A549 (cell line): ENCODE measurements at regions not wholly inside any gene's neighbourhood (a gene's known extent, or its start where the extent isn't known, plus 50 kb on each side); places are given as distances from the start of the nearest gene placed in this dataset.

Source experiments
- ATAC-seq, 2 experiments: fragments of 200-7000 bp in 1 of 2; fragments of >200 bp in 1 of 2; cut with Nextera tagmentation in 1 of 2; cut with Tn5 transposase in 1 of 2; 3 replicates each; pipeline versions ENCODE4 v1.8.0 to v1.9.1; 2018 to 2020; ENCODE audit warnings: mild to moderate bottlenecking in 1 of 2, moderate library complexity in 1 of 2
- CTCF ChIA-PET: fragments of 300-600 bp; sonication (Branson Sonifier 250); formaldehyde crosslinking; extraction: SDS; loops from one replicate; lab custom pipeline; 2021; ENCODE audit warnings: antibody characterized with exemption, inconsistent platforms; lab: Yijun Ruan, JAX
- POLR2A ChIA-PET: fragments of 350-600 bp; formaldehyde crosslinking; extraction: SDS; loops from one replicate; lab custom pipeline; 2021; ENCODE audit warnings: antibody characterized with exemption, inconsistent platforms; lab: Yijun Ruan, JAX
- DNase-seq, 2 experiments: peaks; one replicate each; pipeline versions ENCODE4 v3.0.0 to v3.0.0-alpha.2; 2011 to 2016; ENCODE audit warnings: low read depth in 1 of 2, low spot score in 1 of 2
- FAIRE-seq: peaks from 2 replicates; lab custom pipeline; 2011; peaks lifted over from hg19 to GRCh38; lab: Jason Lieb, UNC
- H3K27ac ChIP-seq, 2 experiments: fragments of >200 bp; sonication (Bioruptor Twin); formaldehyde crosslinking; 3 replicates each; pipeline ENCODE4 v1.5.1; 2016 to 2017
- H3K4me1 ChIP-seq: fragments of >200 bp; sonication (Bioruptor Twin); formaldehyde crosslinking; 3 replicates; pipeline ENCODE4 v1.6.1; 2016
- H3K4me2 ChIP-seq: fragments of >200 bp; sonication (Bioruptor Twin); formaldehyde crosslinking; 3 replicates; pipeline ENCODE4 v1.6.1; 2016
- H3K4me3 ChIP-seq: fragments of >200 bp; sonication (Bioruptor Twin); formaldehyde crosslinking; 3 replicates; pipeline ENCODE4 v1.5.1; 2016
- H3K9me3 ChIP-seq: fragments of >200 bp; sonication (Bioruptor Twin); formaldehyde crosslinking; 3 replicates; pipeline ENCODE4 v1.6.1; 2016
- CBX8 ChIP-seq: fragments of 200-600 bp; sonication (generic); IDR thresholded peaks from 2 replicates; pipeline ENCODE4 v1.6.1; 2016
- CEBPB ChIP-seq, 2 experiments: fragments of >200 bp in 1 of 2; sonication (Bioruptor Twin) in 1 of 2; formaldehyde crosslinking in 1 of 2; IDR thresholded peaks; 2 replicates each; pipeline ENCODE4 v1.6.1; 2012 to 2016
- CHD2 ChIP-seq: fragments of 150-350 bp; IDR thresholded peaks from 2 replicates; pipeline ENCODE4 v1.6.1; 2014; ENCODE audit warnings: low read length; ENCODE audit not compliant: partially characterized antibody
- CHD4 ChIP-seq: fragments of 200-600 bp; sonication (generic); IDR thresholded peaks from 2 replicates; pipeline ENCODE4 v1.6.1; 2016; ENCODE audit warnings: antibody characterized with exemption, mild to moderate bottlenecking, borderline replicate concordance
- E2F6 ChIP-seq: IDR thresholded peaks from 2 replicates; pipeline ENCODE4 v1.6.1; 2012; ENCODE audit warnings: low read depth, borderline replicate concordance
- ELK1 ChIP-seq: fragments of 150-350 bp; IDR thresholded peaks from 2 replicates; pipeline ENCODE4 v1.6.1; 2014; ENCODE audit warnings: low read depth, mild to moderate bottlenecking, low read length
- FOSL2 ChIP-seq, 2 experiments: fragments of 450-650 bp in 1 of 2; fragments of >200 bp in 1 of 2; sonication (Bioruptor Twin) in 1 of 2; formaldehyde crosslinking; IDR thresholded peaks; 2 replicates each; pipeline versions ENCODE4 v1.5.0 to v1.6.1; 2016 to 2020; ENCODE audit warnings: mild to moderate bottlenecking in 1 of 2, moderate library complexity in 1 of 2
- FOXS1 ChIP-seq: fragments of 250-450 bp; sonication (Bioruptor Pico); IDR thresholded peaks from 2 replicates; pipeline ENCODE4 v1.5.0; 2020; ENCODE audit warnings: mild to moderate bottlenecking, moderate library complexity
- GATA3 ChIP-seq: IDR thresholded peaks from 2 replicates; pipeline ENCODE4 v1.6.1; 2012; ENCODE audit warnings: borderline replicate concordance
- HEYL ChIP-seq: fragments of 250-450 bp; sonication (Bioruptor Pico); IDR thresholded peaks from 2 replicates; pipeline ENCODE4 v1.8.0; 2021; ENCODE audit warnings: mild to moderate bottlenecking, moderate library complexity
- HOXB5 ChIP-seq: fragments of 250-450 bp; sonication (Bioruptor Pico); IDR thresholded peaks from 2 replicates; pipeline ENCODE4 v1.5.0; 2020; ENCODE audit warnings: mild to moderate bottlenecking, moderate library complexity
- JUN ChIP-seq, 2 experiments: fragments of >200 bp; sonication (Bioruptor Twin); formaldehyde crosslinking; IDR thresholded peaks; 2 replicates in 1 of 2; 3 replicates in 1 of 2; pipeline ENCODE4 v1.6.1; 2016 to 2017
- MAFK ChIP-seq: fragments of 450-650 bp; IDR thresholded peaks from 2 replicates; pipeline ENCODE4 v1.6.1; 2014; ENCODE audit not compliant: partially characterized antibody
- MAX ChIP-seq: IDR thresholded peaks from 2 replicates; pipeline ENCODE4 v1.6.1; 2012
- MYC ChIP-seq: IDR thresholded peaks from 2 replicates; pipeline ENCODE4 v1.6.1; 2012; ENCODE audit warnings: mild to moderate bottlenecking, inconsistent platforms, low read length, improper control_type of control experiment, borderline replicate concordance
- NFE2L2 ChIP-seq: fragments of 150-350 bp; conservative IDR thresholded peaks from 2 replicates; pipeline ENCODE4 v1.6.1; 2014; ENCODE audit warnings: low read length
- PBX3 ChIP-seq: IDR thresholded peaks from 2 replicates; pipeline ENCODE4 v1.6.1; 2012
- POLR2AphosphoS2 ChIP-seq: conservative IDR thresholded peaks from 2 replicates; pipeline ENCODE4 v1.6.1; 2012; ENCODE audit warnings: low read length, improper control_type of control experiment, inconsistent platforms
- RAD21 ChIP-seq, 2 experiments: fragments of >200 bp in 1 of 2; sonication (Bioruptor Twin) in 1 of 2; formaldehyde crosslinking in 1 of 2; IDR thresholded peaks in 1 of 2; conservative IDR thresholded peaks in 1 of 2; 2 replicates in 1 of 2; 3 replicates in 1 of 2; pipeline ENCODE4 v1.6.1; 2012 to 2018; ENCODE audit warnings: inconsistent platforms in 1 of 2
- RFX5 ChIP-seq: fragments of 450-650 bp; IDR thresholded peaks from 2 replicates; pipeline ENCODE4 v1.7.1; 2014; ENCODE audit warnings: antibody characterized with exemption, mild to moderate bottlenecking, moderate library complexity
- RNF2 ChIP-seq: fragments of 200-600 bp; sonication (generic); IDR thresholded peaks from 2 replicates; pipeline ENCODE4 v1.6.1; 2016; ENCODE audit warnings: low read depth, mild to moderate bottlenecking, antibody characterized with exemption, moderate library complexity, borderline replicate concordance
- SMC3 ChIP-seq: fragments of >200 bp; sonication (Bioruptor Twin); formaldehyde crosslinking; IDR thresholded peaks from 3 replicates; pipeline ENCODE4 v1.6.1; 2018; ENCODE audit warnings: inconsistent platforms
- TP53 ChIP-seq: fragments of 250-450 bp; sonication (Bioruptor Pico); IDR thresholded peaks from 2 replicates; pipeline ENCODE4 v1.5.0; 2021; ENCODE audit warnings: mild to moderate bottlenecking, moderate library complexity
- USF2 ChIP-seq: fragments of 450-650 bp; IDR thresholded peaks from 2 replicates; pipeline ENCODE4 v1.6.1; 2014; ENCODE audit warnings: antibody characterized with exemption
- ZC3H11A ChIP-seq: fragments of 450-650 bp; IDR thresholded peaks from 2 replicates; pipeline ENCODE4 v1.6.1; 2014; ENCODE audit warnings: antibody characterized with exemption, mild to moderate bottlenecking
- ZNF302 ChIP-seq: fragments of 250-450 bp; sonication (Bioruptor Pico); IDR thresholded peaks from 2 replicates; pipeline ENCODE4 v1.9.0; 2021; ENCODE audit warnings: inconsistent platforms, mild to moderate bottlenecking, moderate library complexity
- WGBS: methylation state at CpG from one replicate; pipeline ENCODE4 v1.1.6; 2017; ENCODE audit errors: missing lambda C conversion rate; 5-methylcytosine and 5-hydroxymethylcytosine counted together

- POLR2A ChIA-PET = no interaction called here
- Histone ChIP-seq H3K27ac (no peak overlapping the region), H3K9me3 (0 out of 3 replicates have a peak, but pooled peaks cover 6% of the 10 kb centered on the region), H3K4me2 (no peak overlapping the region), H3K4me1 (no peaks in the 10 kb centered on the region), H3K4me3 (no peak overlapping the region)
- ATAC-seq = no peak
- DNase-seq = no peak
- TF ChIP-seq TP53 (CRISPR knock-in tag) (no peak), POLR2AphosphoS2 (no peak), CEBPB (IDR thresholded peaks at IDR 0.05) (no peak), HEYL (CRISPR knock-in tag) (no peak), ZC3H11A (no peak), RFX5 (no peak), SMC3 (no peak), CHD4 (no peak), NFE2L2 (no peak), CHD2 (no peak), FOSL2 (IDR thresholded peaks at IDR 0.05) (no peak), FOSL2 (CRISPR knock-in tag; IDR thresholded peaks at IDR 0.05) (no peak), GATA3 (no peak)
- no peak for FAIRE-seq
- CTCF ChIA-PET = interaction anchor here (1.1 to 2.1 kb wide), 3 partner anchors 8 to 520 kb away, joined by 4 to 9 read pairs (median 5); no protein-coding TSS in a partner anchor
- WGBS = 6% methylated on average over 1 of the region's 1 CpG
Observed at GRCh38 chr9:32899181-32899580, 102.2 kb downstream of the APTX start.

GRCh38 chr9:32899761-32900160 lies 101.7 kb downstream of the APTX start:
- WGBS = 2% methylated on average over 3 of the region's 3 CpGs
- no peak for DNase-seq
- TF ChIP-seq CBX8 (no peak), PBX3 (no peak), FOXS1 (CRISPR knock-in tag) (no peak), E2F6 (no peak), JUN (IDR thresholded peaks at IDR 0.05) (no peak), USF2 (no peak), POLR2AphosphoS2 (no peak), RNF2 (no peak), MYC (no peak), ZNF302 (CRISPR knock-in tag) (no peak), RAD21 (conservative IDR thresholded peaks at IDR 0.05 in 1 of 2, IDR thresholded peaks at IDR 0.05 in 1 of 2) (no peak), MAFK (no peak), ELK1 (no peak), HEYL (CRISPR knock-in tag) (no peak), MAX (no peak), FOSL2 (IDR thresholded peaks at IDR 0.05) (no peak), FOSL2 (CRISPR knock-in tag; IDR thresholded peaks at IDR 0.05) (no peak), TP53 (CRISPR knock-in tag) (no peak), HOXB5 (CRISPR knock-in tag) (no peak)
- TF ChIP-seq, all 56 proteins: peak for 0
- no peak overlapping the region for H3K4me3 ChIP-seq
- H3K4me1 ChIP-seq = no peaks in the 10 kb centered on the region
- no peak overlapping the region for H3K27ac ChIP-seq
- CTCF ChIA-PET = no interaction called here
- 0 out of 3 replicates have a peak, but pooled peaks cover 6% of the 10 kb centered on the region for H3K9me3 ChIP-seq
- ATAC-seq (no peak), FAIRE-seq (no peak)
- POLR2A ChIA-PET = no interaction called here
- H3K4me2 ChIP-seq = no peak overlapping the region
